Astrocyte (in vitro differentiated cells and primary cell): ENCODE measurements at regions not wholly inside any gene's neighbourhood (a gene's known extent, or its start where the extent isn't known, plus 50 kb on each side); places are given as distances from the start of the nearest gene placed in this dataset.

ENCODE experiments used
- DNase-seq: peaks from one replicate; pipeline ENCODE4 v3.0.0-alpha.2; 2010; ENCODE audit warnings: low read depth
- FAIRE-seq: peaks from 2 replicates; lab custom pipeline; 2011; peaks lifted over from hg19 to GRCh38; lab: Jason Lieb, UNC
- H2AFZ ChIP-seq: 2 replicates; pipeline ENCODE4 v1.6.0; 2012; ENCODE audit warnings: low read depth, low read length, inconsistent platforms
- H3K27ac ChIP-seq: 2 replicates; pipeline ENCODE4 v1.5.1; 2011; ENCODE audit warnings: low read depth, low read length, inconsistent platforms
- H3K27me3 ChIP-seq: 2 replicates; pipeline ENCODE4 v1.6.0; 2011; ENCODE audit warnings: low read length, inconsistent platforms; ENCODE audit not compliant: insufficient read depth
- H3K36me3 ChIP-seq: 2 replicates; pipeline ENCODE4 v1.5.1; 2011; ENCODE audit warnings: low read length, inconsistent platforms; ENCODE audit not compliant: insufficient read depth
- H3K4me1 ChIP-seq: 2 replicates; pipeline ENCODE4 v1.5.1; 2011; ENCODE audit warnings: low read length, inconsistent platforms; ENCODE audit not compliant: insufficient read depth
- H3K4me2 ChIP-seq: 2 replicates; pipeline ENCODE4 v1.6.0; 2012; ENCODE audit warnings: low read length, inconsistent platforms
- H3K4me3 ChIP-seq: 2 replicates; pipeline ENCODE4 v1.5.1; 2011; ENCODE audit warnings: low read depth, mild to moderate bottlenecking, low read length, inconsistent platforms; ENCODE audit not compliant: insufficient read depth
- H3K79me2 ChIP-seq: 2 replicates; pipeline ENCODE4 v1.6.0; 2012; ENCODE audit warnings: mild to moderate bottlenecking, low read length, inconsistent platforms; ENCODE audit not compliant: insufficient read depth
- H3K9ac ChIP-seq: 2 replicates; pipeline ENCODE4 v1.6.0; 2012; ENCODE audit warnings: mild to moderate bottlenecking, low read length, inconsistent platforms
- H3K9me3 ChIP-seq: 2 replicates; pipeline ENCODE4 v1.5.1; 2012; ENCODE audit warnings: low read depth, mild to moderate bottlenecking, low read length, inconsistent platforms; ENCODE audit not compliant: insufficient read depth
- H4K20me1 ChIP-seq: 2 replicates; pipeline ENCODE4 v1.6.0; 2012; ENCODE audit warnings: low read length, inconsistent platforms; ENCODE audit not compliant: insufficient read depth
- H3K27ac Mint-ChIP-seq: one replicate; pipeline ENCODE4 v1.8.0; 2021; ENCODE audit warnings: mild to moderate bottlenecking, mixed read lengths; ENCODE audit not compliant: unreplicated experiment
- H3K27me3 Mint-ChIP-seq: one replicate; pipeline ENCODE4 v1.8.0; 2021; ENCODE audit warnings: low read depth, mixed read lengths; ENCODE audit not compliant: unreplicated experiment
- H3K36me3 Mint-ChIP-seq: one replicate; pipeline ENCODE4 v1.8.0; 2021; ENCODE audit warnings: low read depth, mixed read lengths; ENCODE audit not compliant: unreplicated experiment
- H3K4me1 Mint-ChIP-seq: one replicate; pipeline ENCODE4 v1.8.0; 2021; ENCODE audit warnings: low read depth, mixed read lengths; ENCODE audit not compliant: unreplicated experiment
- H3K4me3 Mint-ChIP-seq: one replicate; pipeline ENCODE4 v1.8.0; 2021; ENCODE audit warnings: mild to moderate bottlenecking, moderate library complexity, mixed read lengths; ENCODE audit not compliant: unreplicated experiment
- H3K9me3 Mint-ChIP-seq: one replicate; pipeline ENCODE4 v1.8.0; 2021; ENCODE audit warnings: mild to moderate bottlenecking, mixed read lengths; ENCODE audit not compliant: unreplicated experiment
- EZH2 ChIP-seq: IDR thresholded peaks from 2 replicates; pipeline ENCODE4 v1.6.1; 2012; ENCODE audit warnings: mild to moderate bottlenecking, low read length, inconsistent platforms; ENCODE audit not compliant: insufficient read depth
- TF ChIP-seq, protein P1 (sequence below): IDR thresholded peaks from 2 replicates; pipeline ENCODE4 v1.5.1; 2011; ENCODE audit warnings: low read depth, mild to moderate bottlenecking, inconsistent platforms, low read length, moderate library complexity; ENCODE audit not compliant: insufficient read depth

DNA sequence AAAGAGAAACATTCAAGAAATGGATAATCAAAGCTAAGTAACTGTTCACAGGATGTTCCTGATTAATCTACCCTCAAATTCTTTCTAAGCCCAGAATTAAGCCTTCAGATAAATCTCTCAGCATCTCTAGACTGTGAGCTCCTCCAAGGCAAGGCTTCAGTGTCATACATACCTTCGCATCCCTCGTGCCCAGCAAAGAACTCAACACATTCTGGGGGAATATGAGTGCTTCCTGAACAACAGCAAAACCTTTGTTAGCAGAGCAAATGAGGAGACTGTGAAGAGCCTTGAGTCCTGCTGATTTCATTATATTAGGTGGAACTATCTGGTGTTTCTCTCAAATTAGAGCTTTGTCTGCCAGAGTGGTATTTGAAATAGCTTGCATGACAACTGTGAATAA lies 401.8 kb upstream of the TMPO start:
- FAIRE-seq (no peak), DNase-seq (no peak)
- Histone ChIP-seq H4K20me1 (no peaks in the 10 kb centered on the region), H3K79me2 (no peaks in the 10 kb centered on the region), H2AFZ (no peak overlapping the region), H3K36me3 (no peaks in the 10 kb centered on the region), H3K27ac (no peak overlapping the region), H3K4me3 (no peak overlapping the region), H3K9me3 (peaks cover 3% of the 10 kb centered on the region), H3K4me1 (no peaks in the 10 kb centered on the region), H3K4me2 (no peak overlapping the region), H3K27me3 (no peaks in the 10 kb centered on the region), H3K9ac (no peak overlapping the region)
- Mint-ChIP-seq H3K4me1 (no peaks in the 10 kb centered on the region), H3K27me3 (peaks cover 3% of the 10 kb centered on the region), H3K27ac (no peak overlapping the region), H3K4me3 (no peak overlapping the region), H3K36me3 (no peaks in the 10 kb centered on the region), H3K9me3 (no peaks in the 10 kb centered on the region)
- TF ChIP-seq, protein P1, sequence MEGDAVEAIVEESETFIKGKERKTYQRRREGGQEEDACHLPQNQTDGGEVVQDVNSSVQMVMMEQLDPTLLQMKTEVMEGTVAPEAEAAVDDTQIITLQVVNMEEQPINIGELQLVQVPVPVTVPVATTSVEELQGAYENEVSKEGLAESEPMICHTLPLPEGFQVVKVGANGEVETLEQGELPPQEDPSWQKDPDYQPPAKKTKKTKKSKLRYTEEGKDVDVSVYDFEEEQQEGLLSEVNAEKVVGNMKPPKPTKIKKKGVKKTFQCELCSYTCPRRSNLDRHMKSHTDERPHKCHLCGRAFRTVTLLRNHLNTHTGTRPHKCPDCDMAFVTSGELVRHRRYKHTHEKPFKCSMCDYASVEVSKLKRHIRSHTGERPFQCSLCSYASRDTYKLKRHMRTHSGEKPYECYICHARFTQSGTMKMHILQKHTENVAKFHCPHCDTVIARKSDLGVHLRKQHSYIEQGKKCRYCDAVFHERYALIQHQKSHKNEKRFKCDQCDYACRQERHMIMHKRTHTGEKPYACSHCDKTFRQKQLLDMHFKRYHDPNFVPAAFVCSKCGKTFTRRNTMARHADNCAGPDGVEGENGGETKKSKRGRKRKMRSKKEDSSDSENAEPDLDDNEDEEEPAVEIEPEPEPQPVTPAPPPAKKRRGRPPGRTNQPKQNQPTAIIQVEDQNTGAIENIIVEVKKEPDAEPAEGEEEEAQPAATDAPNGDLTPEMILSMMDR, result no peak
- no peak for TF ChIP-seq EZH2

DNA sequence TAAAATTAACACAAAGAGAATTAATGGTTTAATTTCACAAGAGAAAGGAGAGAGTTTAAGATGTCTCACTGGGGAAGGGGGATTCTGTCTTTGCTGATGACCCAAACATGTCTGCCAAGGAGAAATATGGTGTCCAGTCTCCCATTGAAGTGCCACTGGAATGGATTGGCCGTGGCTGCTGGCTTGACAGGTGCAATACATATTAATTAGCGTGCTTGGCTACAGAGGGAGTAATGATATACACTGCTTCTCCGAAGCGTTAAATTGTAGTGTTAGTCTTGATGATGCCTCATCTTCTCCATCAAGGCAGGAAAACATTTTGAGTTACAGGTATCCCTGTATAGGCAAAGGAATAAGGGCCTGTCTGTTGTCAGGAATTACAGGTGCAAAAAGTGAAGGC lies 393.4 kb upstream of the TMPO start:
- Mint-ChIP-seq H3K9me3 (peaks cover 1% of the 10 kb centered on the region), H3K27me3 (no peaks in the 10 kb centered on the region), H3K36me3 (no peaks in the 10 kb centered on the region), H3K4me1 (no peaks in the 10 kb centered on the region), H3K4me3 (no peak overlapping the region), H3K27ac (no peak overlapping the region)
- Histone ChIP-seq H2AFZ (no peak overlapping the region), H4K20me1 (no peaks in the 10 kb centered on the region), H3K9ac (no peak overlapping the region), H3K4me2 (no peak overlapping the region), H3K27ac (no peak overlapping the region), H3K79me2 (no peaks in the 10 kb centered on the region), H3K27me3 (no peaks in the 10 kb centered on the region), H3K4me3 (no peak overlapping the region), H3K4me1 (no peaks in the 10 kb centered on the region), H3K9me3 (peaks cover 3% of the 10 kb centered on the region), H3K36me3 (no peaks in the 10 kb centered on the region)
- TF ChIP-seq EZH2, result no peak
- TF ChIP-seq, protein P1, result no peak
- FAIRE-seq (no peak), DNase-seq (no peak)

DNA sequence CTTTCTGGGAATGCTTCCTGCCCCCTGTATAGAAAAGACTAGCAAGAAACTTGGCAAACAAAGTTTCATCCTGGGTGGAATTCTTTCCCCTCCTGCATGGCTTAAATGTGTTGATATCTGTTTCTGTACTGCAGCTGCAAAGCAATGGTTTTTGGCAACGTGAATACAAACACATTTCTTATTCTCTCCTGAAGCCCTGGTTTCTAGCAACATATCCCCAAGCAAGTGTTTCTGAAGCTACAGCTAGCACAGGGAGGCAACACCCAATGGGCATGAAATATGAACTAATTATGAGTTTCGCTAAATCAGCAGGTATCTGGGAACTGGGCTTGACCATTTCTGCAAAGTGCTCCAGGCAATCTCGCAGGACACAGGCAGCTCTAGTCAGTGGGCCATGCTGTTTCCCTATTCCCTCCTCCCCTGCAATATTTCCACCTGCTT lies 392.3 kb upstream of the TMPO start:
- Mint-ChIP-seq H3K27me3 (no peaks in the 10 kb centered on the region), H3K9me3 (peaks cover 1% of the 10 kb centered on the region), H3K4me3 (no peak overlapping the region), H3K4me1 (no peaks in the 10 kb centered on the region), H3K36me3 (no peaks in the 10 kb centered on the region), H3K27ac (no peak overlapping the region)
- Histone ChIP-seq H3K36me3 (no peaks in the 10 kb centered on the region), H3K27ac (no peak overlapping the region), H3K4me3 (no peak overlapping the region), H3K9ac (no peak overlapping the region), H3K79me2 (no peaks in the 10 kb centered on the region), H3K4me1 (no peaks in the 10 kb centered on the region), H3K9me3 (no peaks in the 10 kb centered on the region), H4K20me1 (no peaks in the 10 kb centered on the region), H3K4me2 (no peak overlapping the region), H3K27me3 (no peaks in the 10 kb centered on the region), H2AFZ (no peak overlapping the region)
- TF ChIP-seq, protein P1, result no peak
- no peak for TF ChIP-seq EZH2
- FAIRE-seq (no peak), DNase-seq (no peak)
